ENCODE measurements at regions not wholly inside any gene's neighbourhood (a gene's known extent, or its start where the extent isn't known, plus 50 kb on each side); places are given as distances from the start of the nearest gene placed in this dataset.

DNA sequence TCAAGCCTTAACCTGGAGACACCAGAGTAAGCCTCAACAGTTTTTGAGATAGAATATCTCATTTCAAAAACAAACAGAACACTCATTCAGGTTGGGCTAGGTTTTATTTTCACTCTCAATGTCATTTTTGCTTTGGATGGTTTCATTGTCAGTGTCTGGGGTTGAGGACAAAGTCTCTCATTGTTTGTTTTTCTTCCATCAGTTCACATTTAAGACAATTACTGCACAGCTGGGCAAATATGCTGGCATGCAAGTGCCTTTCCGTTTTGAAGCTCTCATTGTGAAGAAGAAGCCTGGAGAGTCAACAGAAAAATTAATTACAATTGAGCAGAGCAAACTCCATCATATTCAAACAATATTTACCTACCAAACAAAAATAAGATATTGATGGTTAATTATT lies 1050.0 kb downstream of the TBL1XR1 start:
- no peak for TF ChIP-seq ZNF274 (IDR thresholded peaks at IDR 0.05; ENCODE audit: low read depth, low read length)
- no peak for TF ChIP-seq YY1 (IDR thresholded peaks at IDR 0.05; ENCODE audit: insufficient read depth, insufficient read length)
